ENCODE measurements at regions not wholly inside any gene's neighbourhood (a gene's known extent, or its start where the extent isn't known, plus 50 kb on each side); places are given as distances from the start of the nearest gene placed in this dataset.

- DNase-seq (ENCODE audit: low spot score), result no peak
Measured at GRCh38 chr1:5286244-5286643, 631.8 kb downstream of the AJAP1 start.

DNA sequence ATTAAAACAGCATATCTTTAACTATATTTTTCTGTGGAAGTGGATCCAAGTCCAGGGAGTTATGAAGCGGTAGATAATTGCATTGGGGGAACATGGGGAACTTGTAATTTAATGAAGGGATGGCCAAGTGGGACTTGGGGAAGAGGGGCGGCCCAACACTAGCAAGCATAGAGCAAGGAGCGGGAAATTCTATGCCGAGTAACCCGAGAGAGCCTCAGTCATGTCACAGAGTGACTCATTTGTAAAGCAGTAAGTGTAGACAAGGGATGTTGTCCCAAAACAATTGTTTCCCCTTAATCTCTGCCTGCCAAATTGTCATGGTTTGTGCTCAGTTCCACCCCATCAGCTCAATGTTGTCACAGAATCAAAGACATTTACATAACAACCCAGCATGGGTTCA, 620.1 kb downstream of the AJAP1 start:
- no peak for DNase-seq (ENCODE audit: low spot score)

DNA sequence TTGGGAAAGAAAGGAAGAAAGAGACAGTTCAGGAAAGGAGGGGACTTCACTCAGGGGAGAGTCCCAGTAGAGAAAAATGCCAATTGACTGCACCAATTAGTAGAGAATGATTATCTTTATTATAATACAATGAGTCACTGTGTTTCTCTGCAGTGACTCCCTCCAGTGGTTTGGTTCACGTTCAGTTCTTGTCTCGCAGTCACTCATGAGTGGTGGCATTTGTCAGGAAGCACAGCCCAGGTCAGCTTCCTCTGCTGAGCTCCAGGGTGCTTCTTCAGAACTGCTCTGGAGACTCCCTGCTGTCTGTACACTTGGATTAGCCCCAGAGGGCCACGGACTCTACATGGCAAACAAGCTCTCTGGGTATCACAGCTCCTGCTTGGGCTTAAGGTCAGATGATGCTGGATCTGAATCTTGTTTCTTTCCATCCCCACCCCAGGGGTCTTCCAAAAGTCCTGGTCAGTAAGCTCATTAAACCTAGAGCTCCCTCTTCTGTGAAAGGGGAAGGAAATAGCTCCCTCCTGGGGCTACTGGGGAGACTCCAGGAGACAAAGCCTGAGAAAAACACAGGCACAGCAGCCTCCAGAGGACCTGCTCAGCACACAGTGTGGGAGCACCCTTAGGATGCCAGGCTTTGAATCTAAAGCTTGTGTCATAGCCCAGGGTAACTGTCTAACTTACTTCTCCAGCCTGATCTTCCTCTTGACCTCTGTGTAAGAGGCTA, 619.0 kb downstream of the AJAP1 start:
- DNase-seq (ENCODE audit: low spot score), result peak; percentile 39

DNA sequence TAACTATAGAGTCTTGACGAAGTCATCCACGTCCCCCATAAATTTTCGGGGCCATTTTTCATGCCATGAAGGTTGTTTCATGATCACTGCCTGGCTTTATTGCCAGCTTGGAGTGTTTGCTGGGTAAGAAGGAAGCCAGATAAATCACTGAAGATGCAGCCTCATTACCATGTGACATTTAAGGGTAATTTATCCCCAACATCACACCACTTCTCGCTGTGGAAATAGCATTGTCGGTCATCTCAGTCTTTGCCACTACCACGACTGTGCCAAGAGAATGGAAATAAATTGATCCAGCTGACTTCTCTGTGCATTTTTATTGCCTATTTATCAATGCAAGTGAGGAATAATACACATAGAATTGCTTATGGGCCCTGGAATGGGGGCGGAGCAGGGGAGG, 617.9 kb downstream of the AJAP1 start:
- DNase-seq (ENCODE audit: low spot score), result no peak

- no peak for DNase-seq (ENCODE audit: low spot score)
Measured at GRCh38 chr1:5271264-5271663, 616.9 kb downstream of the AJAP1 start.

- DNase-seq (ENCODE audit: low spot score), result no peak
Measured at GRCh38 chr1:5269901-5270300, 615.5 kb downstream of the AJAP1 start.

DNA sequence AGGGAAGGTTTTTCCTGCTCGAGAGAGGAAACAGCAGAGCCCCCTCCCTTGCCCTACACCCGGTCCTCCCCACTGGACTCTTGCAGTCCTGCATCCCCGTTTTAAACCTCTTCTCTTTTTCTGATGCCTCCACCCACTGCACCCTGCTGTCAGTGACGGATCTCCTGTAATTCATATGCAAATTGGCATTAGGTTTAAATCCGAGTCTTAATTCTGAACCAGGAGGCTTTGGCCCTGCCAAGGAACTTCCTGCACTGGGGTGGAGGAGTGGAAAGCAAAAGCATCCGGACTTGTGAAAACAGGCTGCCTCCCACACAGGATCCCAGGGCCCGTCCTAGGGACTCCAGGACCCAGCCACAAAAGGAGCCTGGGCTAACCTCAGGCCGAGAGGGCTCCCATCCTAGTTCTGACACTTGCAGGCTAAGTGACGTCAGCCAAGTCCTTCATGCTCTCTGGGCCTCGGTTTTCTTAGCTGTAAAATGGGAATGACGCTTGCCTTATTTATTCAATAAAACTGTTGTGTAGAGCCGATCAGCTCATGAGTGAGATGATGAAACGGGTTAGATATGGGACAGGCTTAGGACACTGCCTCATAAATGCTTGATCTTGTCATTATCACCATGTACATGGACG, 613.3 kb downstream of the AJAP1 start:
- no peak for DNase-seq (ENCODE audit: low spot score)

GRCh38 chr1:5265438-5266075, 611.1 kb downstream of the AJAP1 start:
- DNase-seq (ENCODE audit: low spot score), result no peak

DNA sequence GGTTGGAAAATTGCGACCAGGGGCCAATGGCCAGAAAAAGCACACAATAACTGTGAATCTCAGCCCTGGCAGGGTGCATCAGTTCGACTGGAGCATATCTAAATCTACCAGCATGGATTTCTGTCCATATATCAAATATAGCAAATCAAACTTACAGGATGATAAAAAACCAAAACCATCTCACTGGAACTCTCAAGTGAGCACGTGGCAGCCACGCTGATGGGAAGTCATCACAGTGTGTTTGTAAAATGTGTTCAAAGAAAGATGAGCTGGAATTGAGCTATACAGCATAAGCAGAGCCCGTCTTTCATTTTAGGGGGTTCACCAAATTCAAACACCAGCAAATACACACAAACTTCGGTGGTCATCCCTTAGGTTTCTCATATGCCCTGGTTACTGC, 610.1 kb downstream of the AJAP1 start:
- DNase-seq (ENCODE audit: low spot score), result no peak

GRCh38 chr1:5256793-5257192, 602.4 kb downstream of the AJAP1 start:
- no peak for DNase-seq (ENCODE audit: low spot score)

DNA sequence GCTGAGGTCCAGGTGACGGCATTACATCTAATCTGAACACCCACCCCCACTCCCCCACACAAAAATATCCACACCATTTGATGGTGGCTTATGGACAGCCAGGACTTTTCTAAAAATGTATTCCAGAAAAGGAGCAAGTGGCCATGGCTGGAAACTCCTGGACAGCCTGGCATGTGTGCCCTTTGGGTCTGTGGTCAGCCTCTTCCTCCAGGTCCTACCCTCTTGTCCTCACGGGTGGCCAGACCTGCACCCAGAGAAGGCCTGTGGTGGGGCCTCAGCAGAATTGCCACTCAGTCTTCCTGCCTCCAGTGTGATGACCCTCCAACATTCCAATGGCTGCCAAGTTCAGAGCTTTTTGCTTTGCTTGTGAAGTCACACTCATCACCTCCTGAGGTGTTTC, 600.6 kb downstream of the AJAP1 start:
- no peak for DNase-seq (ENCODE audit: low spot score)

GRCh38 chr1:5254131-5254725, 599.8 kb downstream of the AJAP1 start:
- DNase-seq (ENCODE audit: low spot score), result no peak

DNA sequence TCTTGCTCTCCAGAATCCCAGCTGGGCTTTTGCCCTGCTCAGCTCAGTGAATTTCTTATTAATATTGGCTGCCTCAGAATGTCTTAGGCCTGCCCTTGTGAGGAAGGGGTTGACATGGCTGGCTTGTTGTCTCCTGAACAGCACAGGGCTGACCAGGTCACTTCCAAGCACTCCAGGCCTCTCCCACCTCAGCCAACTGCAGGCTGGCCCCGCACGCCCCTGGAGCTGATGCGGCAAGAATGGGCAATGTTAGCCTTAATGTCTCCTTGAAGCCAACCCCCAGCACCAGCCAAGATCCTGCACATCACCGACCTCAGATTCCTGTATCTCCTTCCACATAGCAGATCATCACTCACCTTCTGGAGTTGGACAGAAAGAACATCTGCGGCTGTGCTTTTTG, 598.6 kb downstream of the AJAP1 start:
- no peak for DNase-seq (ENCODE audit: low spot score)

GRCh38 chr1:5250336-5250735, 595.9 kb downstream of the AJAP1 start:
- no peak for DNase-seq (ENCODE audit: low spot score)

DNA sequence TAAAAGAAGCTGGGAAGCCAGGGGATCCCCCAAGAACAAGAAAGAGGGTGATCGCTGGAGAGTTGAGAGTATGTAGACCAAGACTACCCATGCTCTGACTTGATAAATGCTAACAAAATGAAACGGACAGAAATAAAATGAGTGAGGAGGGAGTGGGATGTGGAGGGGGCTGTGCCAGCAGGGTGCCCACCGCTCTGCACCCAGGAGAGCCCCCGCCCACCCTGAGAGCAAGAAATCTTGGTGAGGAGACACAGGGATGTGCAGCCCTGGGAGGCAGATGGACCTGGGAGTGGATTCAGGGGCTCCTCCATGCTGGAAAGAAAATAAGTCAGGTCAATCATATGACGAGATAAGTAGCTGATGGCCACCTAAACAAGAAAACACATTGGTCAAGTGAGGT, 590.9 kb downstream of the AJAP1 start:
- DNase-seq (ENCODE audit: low spot score), result no peak

GRCh38 chr1:5244631-5245285, 590.3 kb downstream of the AJAP1 start:
- DNase-seq (ENCODE audit: low spot score), result no peak

DNA sequence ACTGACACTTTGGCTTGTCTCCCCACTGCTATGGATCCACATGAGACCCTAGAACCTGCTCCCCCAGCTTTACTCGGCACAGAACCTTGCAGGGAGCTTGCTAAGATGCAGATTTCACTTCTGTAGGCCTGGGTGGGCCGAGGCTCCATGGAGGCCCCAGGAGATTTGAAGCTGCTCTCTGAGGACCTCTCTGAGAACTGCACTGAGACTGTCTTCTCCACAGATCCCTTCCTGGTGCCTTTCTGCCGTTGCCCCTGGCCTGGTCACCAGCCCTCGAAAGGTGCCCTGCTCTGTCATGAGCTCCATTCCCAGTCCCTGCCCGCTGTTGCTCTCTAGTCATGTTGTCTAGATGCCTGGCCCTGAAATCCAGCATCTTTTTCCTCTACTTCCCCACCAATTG, 588.4 kb downstream of the AJAP1 start:
- no peak for DNase-seq (ENCODE audit: low spot score)

DNA sequence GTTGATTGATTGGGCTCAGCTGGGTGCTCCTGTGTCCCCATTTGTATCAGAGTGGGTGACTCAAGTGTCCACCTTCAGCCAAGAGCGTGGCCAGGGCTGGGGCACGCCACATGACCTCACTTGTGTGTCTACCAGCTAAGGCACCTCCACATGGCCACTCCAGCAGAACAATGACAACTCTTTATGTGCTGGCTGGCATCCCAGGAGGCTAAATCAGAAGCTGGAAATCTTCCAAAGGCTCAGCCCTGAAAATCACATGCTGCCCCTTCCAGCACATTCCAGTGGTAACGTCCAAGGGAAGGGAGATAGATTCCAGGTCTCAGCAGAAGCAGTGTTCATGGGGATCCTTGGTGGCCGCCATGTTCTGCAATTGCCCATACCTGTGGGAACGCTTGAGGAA, 585.5 kb downstream of the AJAP1 start:
- DNase-seq (ENCODE audit: low spot score), result peak; percentile 70

- peak; percentile 17 for DNase-seq (ENCODE audit: low spot score)
Measured at GRCh38 chr1:5238351-5239130, 584.1 kb downstream of the AJAP1 start.

DNA sequence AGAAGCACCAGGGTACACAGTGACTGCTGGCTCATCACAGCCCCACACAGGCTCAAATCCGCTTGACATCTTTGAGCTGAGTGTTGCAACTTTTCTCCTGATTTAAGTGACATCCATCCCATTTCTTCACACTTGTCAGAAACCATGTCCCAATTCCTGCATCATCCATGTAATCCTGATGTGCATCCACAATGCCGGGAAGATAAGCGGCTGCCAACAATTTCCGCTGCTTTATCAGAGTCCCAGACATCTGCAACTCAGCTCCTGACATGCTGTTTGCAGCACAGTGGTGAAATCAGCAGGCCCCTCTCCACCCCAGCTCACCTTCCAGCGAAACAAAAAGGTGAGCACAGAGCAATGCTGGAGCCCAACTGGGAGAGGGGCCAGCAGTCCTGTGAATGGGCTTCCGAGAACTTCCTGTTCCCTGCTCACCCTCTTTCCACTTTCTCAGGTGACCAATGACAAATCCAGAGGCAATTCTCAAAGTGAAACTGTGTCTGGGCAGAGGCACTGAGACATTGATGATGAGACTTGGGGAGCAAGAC, 581.0 kb downstream of the AJAP1 start:
- DNase-seq (ENCODE audit: low spot score), result no peak

GRCh38 chr1:5232537-5232936, 578.1 kb downstream of the AJAP1 start:
- DNase-seq (ENCODE audit: low spot score), result no peak

All from pons (tissue), 1 donor.